22Rv1 (cell line): ENCODE measurements at regions not wholly inside any gene's neighbourhood (a gene's known extent, or its start where the extent isn't known, plus 50 kb on each side); places are given as distances from the start of the nearest gene placed in this dataset.

Experiments used
- ZFX ChIP-seq: fragments of 450-650 bp; IDR thresholded peaks from 2 replicates; pipeline ENCODE4 v1.6.1; 2017; ENCODE audit warnings: antibody characterized with exemption, borderline replicate concordance
- TF ChIP-seq, protein P1 (sequence below): fragments of 450-650 bp; IDR thresholded peaks from 2 replicates; pipeline ENCODE4 v1.5.1; 2017; ENCODE audit warnings: mild to moderate bottlenecking

- TF ChIP-seq, protein P1, sequence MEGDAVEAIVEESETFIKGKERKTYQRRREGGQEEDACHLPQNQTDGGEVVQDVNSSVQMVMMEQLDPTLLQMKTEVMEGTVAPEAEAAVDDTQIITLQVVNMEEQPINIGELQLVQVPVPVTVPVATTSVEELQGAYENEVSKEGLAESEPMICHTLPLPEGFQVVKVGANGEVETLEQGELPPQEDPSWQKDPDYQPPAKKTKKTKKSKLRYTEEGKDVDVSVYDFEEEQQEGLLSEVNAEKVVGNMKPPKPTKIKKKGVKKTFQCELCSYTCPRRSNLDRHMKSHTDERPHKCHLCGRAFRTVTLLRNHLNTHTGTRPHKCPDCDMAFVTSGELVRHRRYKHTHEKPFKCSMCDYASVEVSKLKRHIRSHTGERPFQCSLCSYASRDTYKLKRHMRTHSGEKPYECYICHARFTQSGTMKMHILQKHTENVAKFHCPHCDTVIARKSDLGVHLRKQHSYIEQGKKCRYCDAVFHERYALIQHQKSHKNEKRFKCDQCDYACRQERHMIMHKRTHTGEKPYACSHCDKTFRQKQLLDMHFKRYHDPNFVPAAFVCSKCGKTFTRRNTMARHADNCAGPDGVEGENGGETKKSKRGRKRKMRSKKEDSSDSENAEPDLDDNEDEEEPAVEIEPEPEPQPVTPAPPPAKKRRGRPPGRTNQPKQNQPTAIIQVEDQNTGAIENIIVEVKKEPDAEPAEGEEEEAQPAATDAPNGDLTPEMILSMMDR: no peak
- no peak for TF ChIP-seq ZFX
Measured at GRCh38 chr10:56296618-56297017, 64.4 kb downstream of the ZWINT start.
